Mesenchymal stem cell (in vitro differentiated cells and primary cell): ENCODE measurements at regions not wholly inside any gene's neighbourhood (a gene's known extent, or its start where the extent isn't known, plus 50 kb on each side); places are given as distances from the start of the nearest gene placed in this dataset.

Experiments used
- DNase-seq: peaks from one replicate; pipeline ENCODE4 v3.0.0-alpha.2; 2013
- H2AFZ ChIP-seq: one replicate; pipeline ENCODE4 v1.6.1; 2013; ENCODE audit warnings: low read depth, mild to moderate bottlenecking, control low read depth, inconsistent platforms, low read length, moderate library complexity
- H2AK5ac ChIP-seq: 2 replicates; pipeline ENCODE4 v1.6.1; 2013; ENCODE audit warnings: low read length, moderate library complexity, mild to moderate bottlenecking, inconsistent platforms; ENCODE audit not compliant: severe bottlenecking
- H2BK120ac ChIP-seq: one replicate; pipeline ENCODE4 v1.6.1; 2013; ENCODE audit warnings: low read depth, mild to moderate bottlenecking, inconsistent platforms, low read length, moderate library complexity
- H2BK12ac ChIP-seq, 2 experiments: one replicate each; pipeline ENCODE4 v1.6.1; 2013; ENCODE audit warnings: inconsistent platforms in 2 of 2, low read length in 2 of 2, mild to moderate bottlenecking in 2 of 2, moderate library complexity in 2 of 2, control low read depth in 1 of 2
- H2BK15ac ChIP-seq: one replicate; pipeline ENCODE4 v1.6.1; 2013; ENCODE audit warnings: mild to moderate bottlenecking, low read depth, inconsistent platforms; ENCODE audit not compliant: poor library complexity, severe bottlenecking
- H2BK5ac ChIP-seq: 2 replicates; pipeline ENCODE4 v1.6.1; 2013; ENCODE audit warnings: low read depth, mild to moderate bottlenecking, low read length, control low read depth, inconsistent platforms; ENCODE audit not compliant: poor library complexity, severe bottlenecking
- H3K14ac ChIP-seq, 2 experiments: one replicate each; pipeline ENCODE4 v1.6.1; 2013; ENCODE audit warnings: inconsistent platforms in 2 of 2, low read length in 2 of 2, control low read depth in 1 of 2, mild to moderate bottlenecking in 1 of 2, moderate library complexity in 1 of 2
- H3K18ac ChIP-seq, 2 experiments: one replicate each; pipeline ENCODE4 v1.6.1; 2013; ENCODE audit warnings: inconsistent platforms in 2 of 2, low read length in 2 of 2, control low read depth in 1 of 2, low read depth in 1 of 2, mild to moderate bottlenecking in 1 of 2
- H3K23ac ChIP-seq, 2 experiments: one replicate each; pipeline ENCODE4 v1.6.1; 2013; ENCODE audit warnings: inconsistent platforms in 2 of 2, low read length in 2 of 2, mild to moderate bottlenecking in 2 of 2, moderate library complexity in 2 of 2, control low read depth in 1 of 2
- H3K27ac ChIP-seq: 2 replicates; pipeline ENCODE4 v1.5.1; 2013; ENCODE audit warnings: mild to moderate bottlenecking, moderate library complexity, low read length, control low read depth, inconsistent platforms; ENCODE audit not compliant: poor library complexity, severe bottlenecking
- H3K27me3 ChIP-seq, 2 experiments: 2 replicates each; pipeline versions ENCODE4 v1.6.1 to v1.7.0; 2013; ENCODE audit warnings: low read length in 2 of 2, mild to moderate bottlenecking in 2 of 2, moderate library complexity in 2 of 2, control low read depth in 1 of 2, inconsistent platforms in 1 of 2; ENCODE audit not compliant: control insufficient read depth in 1 of 2, insufficient read depth in 1 of 2
- H3K36me3 ChIP-seq, 2 experiments: 2 replicates each; pipeline versions ENCODE4 v1.6.1 to v1.7.0; 2013; ENCODE audit warnings: low read length in 2 of 2, control low read depth in 1 of 2, inconsistent platforms in 1 of 2, low read depth in 1 of 2, mild to moderate bottlenecking in 1 of 2; ENCODE audit not compliant: insufficient read depth in 2 of 2, control insufficient read depth in 1 of 2
- H3K4ac ChIP-seq, 2 experiments: one replicate each; pipeline ENCODE4 v1.6.1; 2013; ENCODE audit warnings: inconsistent platforms in 2 of 2, low read length in 2 of 2, mild to moderate bottlenecking in 2 of 2, moderate library complexity in 2 of 2, control low read depth in 1 of 2, low read depth in 1 of 2
- H3K4me1 ChIP-seq: 2 replicates; pipeline ENCODE4 v1.6.1; 2013; ENCODE audit warnings: low read depth, low read length, control low read depth; ENCODE audit not compliant: control insufficient read depth, insufficient read depth
- H3K4me2 ChIP-seq: 2 replicates; pipeline ENCODE4 v1.6.1; 2013; ENCODE audit warnings: low read length, mild to moderate bottlenecking, inconsistent platforms; ENCODE audit not compliant: poor library complexity, severe bottlenecking
- H3K4me3 ChIP-seq, 2 experiments: 2 replicates each; pipeline versions ENCODE4 v1.5.1 to v1.7.0; 2013; ENCODE audit warnings: low read length in 2 of 2, mild to moderate bottlenecking in 2 of 2, control low read depth in 1 of 2, low read depth in 1 of 2; ENCODE audit not compliant: insufficient read depth in 1 of 2
- H3K79me1 ChIP-seq: replicated peaks from 2 replicates; pipeline ENCODE4 v1.6.1; 2013; ENCODE audit warnings: mild to moderate bottlenecking, control low read depth, low read length, inconsistent platforms; ENCODE audit not compliant: poor library complexity, severe bottlenecking
- H3K9ac ChIP-seq: 2 replicates; pipeline ENCODE4 v1.7.0; 2013; ENCODE audit warnings: mild to moderate bottlenecking, low read length, moderate library complexity
- H3K9me3 ChIP-seq: 2 replicates; pipeline ENCODE4 v1.7.0; 2013; ENCODE audit warnings: mild to moderate bottlenecking, low read length; ENCODE audit not compliant: control insufficient read depth
- H4K8ac ChIP-seq: one replicate; pipeline ENCODE4 v1.6.1; 2013; ENCODE audit warnings: inconsistent platforms, mild to moderate bottlenecking, low read length, moderate library complexity
- H4K91ac ChIP-seq: one replicate; pipeline ENCODE4 v1.6.1; 2013; ENCODE audit warnings: mild to moderate bottlenecking, low read length, inconsistent platforms
- WGBS: methylation state at CpG from one replicate; pipeline ENCODE4 v1.1.7; 2013; ENCODE audit warnings: mixed read lengths; 5-methylcytosine and 5-hydroxymethylcytosine counted together

GRCh38 chr15:57792724-57793449 is 86.4 kb downstream of the POLR2M start:
- no peak overlapping the region for H3K18ac ChIP-seq
- no peak overlapping the region for H3K23ac ChIP-seq
- H4K91ac ChIP-seq: no peak overlapping the region
- peaks cover 13 to 32% of the 10 kb centered on the region in 2 experiments for H3K27me3 ChIP-seq
- no peak overlapping the region for H2AFZ ChIP-seq
- no peak overlapping the region for H3K4ac ChIP-seq
- H3K9ac ChIP-seq: no peak overlapping the region
- no peaks in the 10 kb centered on the region for H3K9me3 ChIP-seq
- H2BK120ac ChIP-seq: no peak overlapping the region
- 74% methylated on average over 7 of the region's 9 CpGs for WGBS
- no peak overlapping the region for H4K8ac ChIP-seq
- no peak for DNase-seq
- H2BK15ac ChIP-seq: no peak overlapping the region
- no peak overlapping the region for H3K4me3 ChIP-seq
- H2BK5ac ChIP-seq: no peak overlapping the region
- no peak overlapping the region for H2BK12ac ChIP-seq
- no peaks in the 10 kb centered on the region for H3K36me3 ChIP-seq
- H3K79me1 ChIP-seq: no peaks in the 10 kb centered on the region
- no peak overlapping the region for H3K14ac ChIP-seq
- no peaks in the 10 kb centered on the region for H3K4me1 ChIP-seq
- H3K4me2 ChIP-seq: no peak overlapping the region
- no peak overlapping the region for H2AK5ac ChIP-seq
- H3K27ac ChIP-seq: no peak overlapping the region

- H3K14ac ChIP-seq: no peak overlapping the region
- no peak overlapping the region for H4K8ac ChIP-seq
- no peak overlapping the region for H2AFZ ChIP-seq
- no peak overlapping the region for H2AK5ac ChIP-seq
- no peak overlapping the region for H3K27ac ChIP-seq
- WGBS: 94% methylated on average over 5 of the region's 6 CpGs
- H3K9ac ChIP-seq: no peak overlapping the region
- no peak overlapping the region for H3K4me2 ChIP-seq
- no peak for DNase-seq
- no peak overlapping the region for H2BK120ac ChIP-seq
- no peak overlapping the region for H3K4me3 ChIP-seq
- H2BK15ac ChIP-seq: no peak overlapping the region
- H3K27me3 ChIP-seq: peaks cover 10 to 29% of the 10 kb centered on the region in 2 experiments
- no peaks in the 10 kb centered on the region for H3K36me3 ChIP-seq
- H3K4me1 ChIP-seq: no peaks in the 10 kb centered on the region
- no peak overlapping the region for H3K23ac ChIP-seq
- H2BK5ac ChIP-seq: no peak overlapping the region
- H3K18ac ChIP-seq: no peak overlapping the region
- no peaks in the 10 kb centered on the region for H3K9me3 ChIP-seq
- H2BK12ac ChIP-seq: no peak overlapping the region
- H3K79me1 ChIP-seq: no peaks in the 10 kb centered on the region
- H3K4ac ChIP-seq: no peak overlapping the region
- no peak overlapping the region for H4K91ac ChIP-seq
Observed at GRCh38 chr15:57795261-57795660, 88.7 kb downstream of the POLR2M start.

GRCh38 chr15:57796146-57796545 is 89.6 kb downstream of the POLR2M start:
- H2BK5ac ChIP-seq: no peak overlapping the region
- H3K4me2 ChIP-seq: no peak overlapping the region
- no peak overlapping the region for H3K14ac ChIP-seq
- H3K27ac ChIP-seq: no peak overlapping the region
- DNase-seq: no peak
- H3K27me3 ChIP-seq: peaks cover 8 to 27% of the 10 kb centered on the region in 2 experiments
- no peak overlapping the region for H4K91ac ChIP-seq
- no peak overlapping the region for H2AK5ac ChIP-seq
- no peak overlapping the region for H3K4ac ChIP-seq
- H2BK15ac ChIP-seq: no peak overlapping the region
- no peaks in the 10 kb centered on the region for H3K9me3 ChIP-seq
- H2AFZ ChIP-seq: no peak overlapping the region
- H3K4me1 ChIP-seq: no peaks in the 10 kb centered on the region
- H2BK12ac ChIP-seq: no peak overlapping the region
- H3K23ac ChIP-seq: no peak overlapping the region
- no peak overlapping the region for H3K4me3 ChIP-seq
- no peak overlapping the region for H4K8ac ChIP-seq
- no peak overlapping the region for H2BK120ac ChIP-seq
- no peaks in the 10 kb centered on the region for H3K36me3 ChIP-seq
- no peak overlapping the region for H3K9ac ChIP-seq
- no peaks in the 10 kb centered on the region for H3K79me1 ChIP-seq
- H3K18ac ChIP-seq: no peak overlapping the region
- WGBS: 71% methylated on average over 1 of the region's 1 CpG

GRCh38 chr15:57797110-57797509 is 90.6 kb downstream of the POLR2M start:
- no peaks in the 10 kb centered on the region for H3K79me1 ChIP-seq
- no peak overlapping the region for H2BK5ac ChIP-seq
- no peak overlapping the region for H3K23ac ChIP-seq
- peaks cover 4 to 20% of the 10 kb centered on the region in 2 experiments for H3K27me3 ChIP-seq
- H3K4me3 ChIP-seq: no peak overlapping the region
- no peak overlapping the region for H4K91ac ChIP-seq
- H2AFZ ChIP-seq: no peak overlapping the region
- H3K9me3 ChIP-seq: no peaks in the 10 kb centered on the region
- no peak overlapping the region for H2BK120ac ChIP-seq
- no peak overlapping the region for H3K4me2 ChIP-seq
- H2AK5ac ChIP-seq: no peak overlapping the region
- no peak overlapping the region for H3K27ac ChIP-seq
- no peaks in the 10 kb centered on the region for H3K4me1 ChIP-seq
- no peak overlapping the region for H2BK15ac ChIP-seq
- no peak overlapping the region for H2BK12ac ChIP-seq
- no peak overlapping the region for H3K14ac ChIP-seq
- no peak overlapping the region for H3K4ac ChIP-seq
- WGBS: 81% methylated on average over 3 of the region's 3 CpGs
- no peaks in the 10 kb centered on the region for H3K36me3 ChIP-seq
- H3K18ac ChIP-seq: no peak overlapping the region
- H3K9ac ChIP-seq: no peak overlapping the region
- no peak overlapping the region for H4K8ac ChIP-seq
- no peak for DNase-seq
